OCI-LY7 (cell line): ENCODE measurements at regions not wholly inside any gene's neighbourhood (a gene's known extent, or its start where the extent isn't known, plus 50 kb on each side); places are given as distances from the start of the nearest gene placed in this dataset.

Experiments used
- EZH2phosphoT487 ChIP-seq: fragments of 200-600 bp; sonication (generic); IDR thresholded peaks from 2 replicates; pipeline ENCODE4 v1.6.1; 2018; ENCODE audit warnings: low read depth, borderline replicate concordance, mild to moderate bottlenecking, mixed run types, antibody characterized with exemption, low read length, moderate library complexity, mixed read lengths
- TF ChIP-seq, protein P1 (sequence below): fragments of 200-600 bp; sonication (generic); conservative IDR thresholded peaks from 2 replicates; pipeline ENCODE4 v1.5.1; 2014; ENCODE audit warnings: mild to moderate bottlenecking, antibody characterized with exemption, low read length, moderate library complexity, mixed read lengths

DNA sequence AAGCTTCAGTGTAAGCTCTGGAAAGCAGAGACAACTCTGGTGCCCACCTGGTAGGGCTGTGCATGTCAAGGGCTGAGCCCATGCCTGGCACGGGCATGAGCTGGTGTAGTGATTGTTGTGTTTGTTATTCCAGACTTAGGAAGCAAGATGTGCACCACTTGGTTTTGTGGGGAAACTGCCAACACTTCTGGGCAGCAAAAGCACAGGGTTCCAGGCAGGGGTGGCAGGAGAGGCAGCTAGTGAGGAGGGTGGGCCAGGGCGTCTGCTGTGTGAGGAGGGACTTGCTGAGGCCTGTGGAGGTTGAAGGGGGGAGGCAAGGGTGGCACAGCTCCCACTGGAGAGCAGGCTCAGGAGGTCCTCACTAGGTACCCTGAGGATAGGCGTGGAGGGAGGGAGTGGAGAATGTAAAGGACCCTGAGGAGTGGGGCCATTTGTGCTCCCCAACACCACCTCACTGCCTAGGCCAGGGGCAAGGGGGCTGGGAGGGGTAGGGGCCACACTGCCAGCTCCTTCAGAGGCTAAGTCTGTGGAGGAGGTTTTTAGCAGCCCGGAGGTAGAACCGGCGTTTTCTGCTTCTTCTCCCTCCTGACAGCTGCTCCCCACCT is 104.0 kb upstream of the POU3F3 start:
- TF ChIP-seq, protein P1, sequence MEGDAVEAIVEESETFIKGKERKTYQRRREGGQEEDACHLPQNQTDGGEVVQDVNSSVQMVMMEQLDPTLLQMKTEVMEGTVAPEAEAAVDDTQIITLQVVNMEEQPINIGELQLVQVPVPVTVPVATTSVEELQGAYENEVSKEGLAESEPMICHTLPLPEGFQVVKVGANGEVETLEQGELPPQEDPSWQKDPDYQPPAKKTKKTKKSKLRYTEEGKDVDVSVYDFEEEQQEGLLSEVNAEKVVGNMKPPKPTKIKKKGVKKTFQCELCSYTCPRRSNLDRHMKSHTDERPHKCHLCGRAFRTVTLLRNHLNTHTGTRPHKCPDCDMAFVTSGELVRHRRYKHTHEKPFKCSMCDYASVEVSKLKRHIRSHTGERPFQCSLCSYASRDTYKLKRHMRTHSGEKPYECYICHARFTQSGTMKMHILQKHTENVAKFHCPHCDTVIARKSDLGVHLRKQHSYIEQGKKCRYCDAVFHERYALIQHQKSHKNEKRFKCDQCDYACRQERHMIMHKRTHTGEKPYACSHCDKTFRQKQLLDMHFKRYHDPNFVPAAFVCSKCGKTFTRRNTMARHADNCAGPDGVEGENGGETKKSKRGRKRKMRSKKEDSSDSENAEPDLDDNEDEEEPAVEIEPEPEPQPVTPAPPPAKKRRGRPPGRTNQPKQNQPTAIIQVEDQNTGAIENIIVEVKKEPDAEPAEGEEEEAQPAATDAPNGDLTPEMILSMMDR = no peak
- TF ChIP-seq EZH2phosphoT487 = no peak
